SW 1271 (cell line): ENCODE measurements at regions not wholly inside any gene's neighbourhood (a gene's known extent, or its start where the extent isn't known, plus 50 kb on each side); places are given as distances from the start of the nearest gene placed in this dataset.
"Not testable (repeated sequence)": the region's sequence is repeated elsewhere in the genome, so short reads cannot be mapped to it uniquely, and the experiment has no call there.

Experiments used
- DNase-seq, 2 experiments: peaks; one replicate each; lab custom pipeline; 2025; lab: John Stamatoyannopoulos, UW

DNA sequence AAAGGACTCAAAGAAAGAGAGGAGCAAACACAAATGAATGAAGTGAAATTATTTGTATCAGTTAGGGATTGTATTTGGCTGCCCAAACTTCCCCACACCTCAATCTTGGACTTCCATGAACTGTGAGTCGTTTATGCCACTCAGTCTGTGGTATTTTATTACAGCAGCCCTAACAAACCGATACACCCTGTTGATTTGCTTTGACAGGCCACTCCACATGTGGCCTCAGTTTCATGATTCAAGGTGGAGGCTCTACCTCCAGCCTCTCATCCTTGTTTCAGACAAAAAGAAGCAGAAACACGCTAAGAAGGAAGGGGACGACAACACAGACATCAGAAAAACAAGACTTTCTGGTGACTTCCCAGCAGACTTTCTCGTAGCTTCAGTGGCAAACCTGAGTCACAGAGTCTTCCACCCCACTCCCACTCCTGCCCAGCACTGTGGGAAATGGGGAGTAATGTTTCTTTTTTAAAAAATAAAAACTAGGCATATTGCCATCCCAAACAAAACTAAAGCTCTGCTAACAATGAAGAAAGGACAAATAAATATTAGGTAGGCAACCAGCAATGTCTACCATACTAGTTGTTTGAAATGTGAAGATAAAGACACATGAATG is 52.2 kb upstream of the ABCA1 start:
- DNase-seq: no peak

DNA sequence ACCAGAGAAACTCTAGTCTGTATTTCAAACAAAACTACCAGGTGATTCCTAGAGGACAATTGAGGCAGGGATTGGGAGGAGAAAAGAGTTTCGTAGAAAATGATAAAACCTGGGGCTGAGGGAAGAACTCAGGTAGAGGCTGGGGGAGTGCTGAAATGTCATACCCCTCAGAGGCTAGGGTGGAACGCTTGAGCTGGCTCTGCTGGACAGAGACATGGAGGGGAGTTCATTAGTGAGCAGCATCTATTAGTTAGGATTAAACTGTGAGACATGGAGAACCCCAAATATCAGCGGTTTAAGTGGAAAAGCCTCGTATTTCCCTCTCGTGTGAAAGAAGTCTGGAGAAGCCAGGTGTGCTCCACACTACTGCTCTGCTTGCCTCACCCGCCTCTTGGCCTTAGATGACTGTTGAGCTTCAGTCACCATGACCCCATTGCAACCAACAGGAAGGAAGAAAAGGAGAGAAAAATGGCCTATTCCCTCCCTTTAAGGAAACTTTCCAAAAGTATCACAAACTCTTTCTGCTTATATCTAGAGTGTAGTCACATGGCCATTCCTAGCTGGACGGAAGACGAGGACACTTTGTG is 53.7 kb upstream of the ABCA1 start:
- no peak for DNase-seq

- DNase-seq: no peak
Observed at GRCh38 chr9:104982543-104982942, 54.6 kb upstream of the ABCA1 start.

- no peak for DNase-seq
Observed at GRCh38 chr9:104983491-104983890, 55.5 kb upstream of the ABCA1 start.

- DNase-seq: no peak
Observed at GRCh38 chr9:104984121-104984520, 56.2 kb upstream of the ABCA1 start.

DNA sequence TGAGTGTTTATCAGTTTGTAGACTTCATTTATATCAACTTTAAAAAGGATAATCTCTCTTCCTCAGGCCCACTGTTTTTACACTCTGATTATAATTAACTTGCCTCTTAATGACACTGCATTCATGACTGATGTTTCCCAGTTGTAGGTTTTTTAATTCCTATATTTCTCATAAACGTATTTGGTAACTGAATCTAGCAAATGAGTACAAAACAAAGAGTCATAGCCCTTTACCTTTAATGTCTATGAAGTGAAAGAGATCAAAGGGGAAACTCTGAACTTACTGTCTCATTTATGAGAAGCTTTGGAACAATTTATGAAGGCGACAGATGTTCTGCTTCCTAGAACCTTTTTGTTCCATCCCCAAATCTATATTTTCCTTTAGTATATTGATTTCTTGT is 56.6 kb upstream of the ABCA1 start:
- no peak for DNase-seq

GRCh38 chr9:104984948-104985347 is 57.0 kb upstream of the ABCA1 start:
- no peak for DNase-seq

GRCh38 chr9:104986096-104986495 is 58.1 kb upstream of the ABCA1 start:
- DNase-seq: no peak

- no peak for DNase-seq
Observed at GRCh38 chr9:104987743-104988142, 59.8 kb upstream of the ABCA1 start.

- no peak for DNase-seq
Observed at GRCh38 chr9:104988539-104988938, 60.6 kb upstream of the ABCA1 start.

DNA sequence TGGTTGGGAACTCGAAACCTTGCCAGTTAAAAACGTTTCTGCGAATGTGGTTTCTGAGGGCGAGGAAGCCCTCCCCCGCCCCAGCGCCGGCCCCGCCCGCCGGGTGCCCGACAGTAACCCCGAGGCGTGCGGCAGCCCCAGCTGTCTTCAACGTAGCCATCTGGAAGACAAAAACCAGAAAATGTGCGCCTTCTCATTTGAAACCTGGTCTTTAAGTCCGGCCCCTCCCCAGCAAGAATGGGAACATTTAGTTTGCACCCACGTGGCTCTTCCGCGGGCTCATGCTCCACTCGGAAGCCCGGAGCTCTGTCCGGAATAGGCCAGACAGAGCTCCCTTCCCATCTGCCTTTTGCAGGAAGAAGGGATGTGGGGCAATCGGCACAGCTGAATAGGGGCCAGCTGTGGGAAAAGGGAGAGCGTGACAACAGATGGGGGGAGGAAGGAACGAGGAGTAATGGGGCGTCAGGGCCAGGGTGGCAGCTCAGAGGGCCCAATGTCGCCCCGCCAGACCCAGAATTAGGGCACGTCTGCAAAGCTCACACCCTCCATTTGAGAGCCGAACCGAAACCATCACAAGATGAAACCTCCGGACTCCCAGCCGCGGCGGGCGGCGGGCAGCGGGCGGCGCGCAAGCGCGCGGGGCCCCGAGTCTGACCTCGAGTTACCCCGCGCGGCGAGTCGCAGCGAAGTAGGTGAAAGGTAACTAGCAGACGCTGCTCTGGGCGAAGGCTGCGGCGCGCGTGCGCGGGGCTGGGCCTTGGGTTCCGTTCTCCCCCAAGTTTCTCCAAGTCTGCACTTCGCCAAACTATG is 63.4 kb upstream of the ABCA1 start:
- DNase-seq: peak; percentile 55 to 75

DNA sequence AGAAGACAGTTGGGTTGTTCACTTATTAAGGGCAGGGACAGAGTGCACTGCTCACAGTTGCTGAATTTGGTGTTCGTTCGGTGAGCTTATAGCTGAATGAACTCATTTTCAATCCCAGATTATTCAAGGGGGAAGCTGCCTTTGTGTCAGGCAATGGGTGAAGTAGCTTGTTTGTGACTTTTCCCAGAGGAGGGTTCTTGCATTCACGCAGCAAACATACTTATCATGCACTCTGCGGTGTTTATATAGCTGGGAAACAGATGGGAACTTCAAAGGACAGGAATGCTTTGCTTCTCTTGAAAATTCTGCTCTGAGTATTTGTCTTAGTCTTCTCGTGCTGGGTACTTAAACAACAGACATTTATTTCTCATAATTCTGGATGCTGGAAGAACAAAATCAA is 64.7 kb upstream of the ABCA1 start:
- DNase-seq: no peak

GRCh38 chr9:104993291-104993963 is 65.5 kb upstream of the ABCA1 start:
- DNase-seq: no peak

DNA sequence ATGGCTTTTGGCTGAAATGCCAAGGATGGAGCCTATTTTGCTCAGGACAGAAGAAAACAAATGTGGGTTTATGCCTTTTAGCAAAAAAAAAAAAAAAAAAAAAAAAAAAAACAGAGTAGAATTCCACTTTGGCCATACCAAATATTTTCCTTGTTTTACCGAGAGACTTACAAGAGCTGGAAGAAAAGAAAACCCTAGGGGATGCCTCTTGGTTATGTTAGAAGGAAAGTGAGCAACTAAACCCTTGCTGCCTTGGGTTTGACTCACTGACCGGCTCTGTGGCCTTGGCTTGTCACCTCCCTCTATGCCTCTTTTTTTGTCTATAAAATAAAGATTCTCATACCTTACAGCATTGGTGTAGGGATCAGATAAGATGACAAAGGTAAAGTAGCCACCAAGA is 69.6 kb upstream of the ABCA1 start:
- no peak for DNase-seq

GRCh38 chr9:104999136-104999535 is 71.2 kb upstream of the ABCA1 start:
- no peak for DNase-seq

GRCh38 chr9:105000529-105000928 is 72.6 kb upstream of the ABCA1 start:
- DNase-seq: not testable (repeated sequence)

- no peak for DNase-seq
Observed at GRCh38 chr9:105004466-105005090, 76.6 kb upstream of the ABCA1 start.

GRCh38 chr9:105005186-105005585 is 77.2 kb upstream of the ABCA1 start:
- DNase-seq: no peak

- DNase-seq: no peak
Observed at GRCh38 chr9:105006514-105006913, 78.6 kb upstream of the ABCA1 start.

DNA sequence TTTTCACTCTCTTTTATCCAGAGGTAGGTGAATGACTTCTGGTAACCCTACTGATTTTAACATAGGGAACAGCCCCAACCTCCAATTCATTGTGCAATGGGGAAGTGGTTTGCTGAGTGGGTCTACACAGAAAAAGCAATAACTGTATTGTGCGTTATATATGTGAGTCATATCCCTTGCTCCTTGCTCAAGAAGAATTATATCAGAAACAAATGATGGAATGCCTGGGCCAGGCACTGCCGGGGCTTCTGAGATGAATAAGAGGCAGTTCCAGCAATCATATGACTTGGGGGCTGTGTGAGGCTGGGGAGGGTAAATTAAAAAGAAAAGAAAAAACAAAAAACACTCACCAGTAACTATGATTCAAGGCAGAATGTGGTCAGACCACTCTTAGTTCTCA is 79.2 kb upstream of the ABCA1 start:
- DNase-seq: peak in 1 of 2 experiments; percentile 68

GRCh38 chr9:105010089-105010488 is 82.1 kb upstream of the ABCA1 start:
- DNase-seq: not testable (repeated sequence)

- no peak for DNase-seq
Observed at GRCh38 chr9:105021917-105022316, 94.0 kb upstream of the ABCA1 start.
